ENCODE measurements at regions not wholly inside any gene's neighbourhood (a gene's known extent, or its start where the extent isn't known, plus 50 kb on each side); places are given as distances from the start of the nearest gene placed in this dataset.

DNA sequence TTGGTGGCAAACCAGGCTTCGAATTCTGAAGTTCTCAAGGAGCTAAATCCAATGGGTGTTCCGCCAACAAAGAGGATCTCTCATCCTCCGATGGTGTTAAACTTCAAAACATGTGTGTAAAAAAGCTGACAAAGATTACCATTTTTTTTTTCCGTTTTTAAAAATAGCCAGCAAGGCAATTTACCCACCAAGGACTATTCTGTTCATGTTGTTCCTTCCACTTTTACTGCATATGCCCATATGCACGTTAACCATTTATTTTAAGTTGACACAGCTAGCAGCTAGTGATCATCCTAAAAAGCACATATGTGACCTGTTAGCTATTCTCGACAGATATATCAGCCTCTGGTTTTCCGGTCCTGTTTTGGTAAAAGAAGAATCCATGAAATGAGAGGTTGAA lies 326.7 kb downstream of the PLK2 start:
- no peak overlapping the region for H3K27ac ChIP-seq (ENCODE audit: low read length)
- no peaks in the 10 kb centered on the region for H3F3A ChIP-seq (ENCODE audit: insufficient read depth, low read length)
- no peaks in the 10 kb centered on the region for H3K9me2 ChIP-seq (replicated peaks; ENCODE audit: insufficient read depth, low read length)
- H3K9ac ChIP-seq (ENCODE audit: low read length) = no peak overlapping the region
- DNase-seq = no peak
- H4K20me1 ChIP-seq (ENCODE audit: insufficient read depth, low read length) = no peaks in the 10 kb centered on the region
- H3K4me2 ChIP-seq (ENCODE audit: low read depth, low read length) = no peak overlapping the region
- H3K36me3 ChIP-seq (replicated peaks; ENCODE audit: insufficient read depth, low read length) = no peaks in the 10 kb centered on the region
- H3K4me3 ChIP-seq (ENCODE audit: low read length) = no peak overlapping the region
- no peak overlapping the region for H2AFZ ChIP-seq (ENCODE audit: low read length)
- no peaks in the 10 kb centered on the region for H3K4me1 ChIP-seq (ENCODE audit: low read length)
- H3K79me2 ChIP-seq (ENCODE audit: low read length) = no peaks in the 10 kb centered on the region
- no peak for TF ChIP-seq EZH2 (optimal IDR thresholded peaks at IDR 0.05; ENCODE audit: low read depth, low read length)
- TF ChIP-seq CTCF (IDR thresholded peaks at IDR 0.05; ENCODE audit: low read length) = no peak
- TF ChIP-seq EZH2phosphoT487 (IDR thresholded peaks at IDR 0.05; ENCODE audit: low read length) = no peak
- no peaks in the 10 kb centered on the region for H3K9me3 ChIP-seq (replicated peaks; ENCODE audit: insufficient read depth, low read length)
- no peaks in the 10 kb centered on the region for H3K27me3 ChIP-seq (replicated peaks; ENCODE audit: insufficient read depth, low read length)

- no peak overlapping the region for H3K4me2 ChIP-seq (ENCODE audit: low read depth, low read length)
Measured at GRCh38 chr5:58127255-58128220, 332.3 kb downstream of the PLK2 start.

GRCh38 chr5:58123501-58123900 lies 336.4 kb downstream of the PLK2 start:
- TF ChIP-seq EZH2phosphoT487 (IDR thresholded peaks at IDR 0.05; ENCODE audit: low read length) (no peak), CTCF (IDR thresholded peaks at IDR 0.05; ENCODE audit: low read length) (no peak), EZH2 (optimal IDR thresholded peaks at IDR 0.05; ENCODE audit: low read depth, low read length) (no peak)
- Histone ChIP-seq H2AFZ (ENCODE audit: low read length) (no peak overlapping the region), H3K36me3 (replicated peaks; ENCODE audit: insufficient read depth, low read length) (no peaks in the 10 kb centered on the region), H3K27me3 (replicated peaks; ENCODE audit: insufficient read depth, low read length) (no peaks in the 10 kb centered on the region), H3K79me2 (ENCODE audit: low read length) (no peaks in the 10 kb centered on the region), H3K4me1 (ENCODE audit: low read length) (no peaks in the 10 kb centered on the region), H3F3A (ENCODE audit: insufficient read depth, low read length) (no peaks in the 10 kb centered on the region), H3K9ac (ENCODE audit: low read length) (no peak overlapping the region), H3K9me2 (replicated peaks; ENCODE audit: insufficient read depth, low read length) (no peaks in the 10 kb centered on the region), H3K4me2 (ENCODE audit: low read depth, low read length) (no peak overlapping the region), H3K27ac (ENCODE audit: low read length) (no peak overlapping the region), H4K20me1 (ENCODE audit: insufficient read depth, low read length) (no peaks in the 10 kb centered on the region), H3K4me3 (ENCODE audit: low read length) (no peak overlapping the region), H3K9me3 (replicated peaks; ENCODE audit: insufficient read depth, low read length) (no peaks in the 10 kb centered on the region)
- no peak for DNase-seq

More at GRCh38 chr5:58127255-58128220, 332.3 kb downstream of the PLK2 start:
- no peak for TF ChIP-seq EZH2 (optimal IDR thresholded peaks at IDR 0.05; ENCODE audit: low read depth, low read length)
- TF ChIP-seq EZH2phosphoT487 (IDR thresholded peaks at IDR 0.05; ENCODE audit: low read length) = no peak
- no peak for TF ChIP-seq CTCF (IDR thresholded peaks at IDR 0.05; ENCODE audit: low read length)
- no peaks in the 10 kb centered on the region for H3F3A ChIP-seq (ENCODE audit: insufficient read depth, low read length)
- no peaks in the 10 kb centered on the region for H3K9me3 ChIP-seq (replicated peaks; ENCODE audit: insufficient read depth, low read length)
- no peaks in the 10 kb centered on the region for H3K36me3 ChIP-seq (replicated peaks; ENCODE audit: insufficient read depth, low read length)
- H4K20me1 ChIP-seq (ENCODE audit: insufficient read depth, low read length) = no peaks in the 10 kb centered on the region
- no peak overlapping the region for H3K27ac ChIP-seq (ENCODE audit: low read length)
- no peaks in the 10 kb centered on the region for H3K79me2 ChIP-seq (ENCODE audit: low read length)
- no peaks in the 10 kb centered on the region for H3K9me2 ChIP-seq (replicated peaks; ENCODE audit: insufficient read depth, low read length)
- no peak overlapping the region for H3K9ac ChIP-seq (ENCODE audit: low read length)
- no peak for DNase-seq
- H3K4me1 ChIP-seq (ENCODE audit: low read length) = no peaks in the 10 kb centered on the region
- no peaks in the 10 kb centered on the region for H3K27me3 ChIP-seq (replicated peaks; ENCODE audit: insufficient read depth, low read length)
- no peak overlapping the region for H3K4me3 ChIP-seq (ENCODE audit: low read length)
- H2AFZ ChIP-seq (ENCODE audit: low read length) = no peak overlapping the region

Measured in MM.1S (cell line).